H1 (cell line): ENCODE measurements at regions not wholly inside any gene's neighbourhood (a gene's known extent, or its start where the extent isn't known, plus 50 kb on each side); places are given as distances from the start of the nearest gene placed in this dataset.

Source experiments
- CTCF ChIA-PET: fragments of 300-600 bp; sonication (Branson Sonifier 250); formaldehyde crosslinking; loops from one replicate; lab custom pipeline; 2021; ENCODE audit not compliant: partially characterized antibody; lab: Charles Lee
- POLR2A ChIA-PET: fragments of 300-600 bp; sonication (Branson Sonifier 250); formaldehyde crosslinking; loops from one replicate; lab custom pipeline; 2021; ENCODE audit warnings: inconsistent platforms; ENCODE audit not compliant: partially characterized antibody; lab: Charles Lee
- DNase-seq, 2 experiments: peaks; one replicate each; pipeline versions ENCODE4 v3.0.0 to v3.0.0-alpha.2; 2010 to 2022; ENCODE audit warnings: low spot score in 2 of 2, low read depth in 1 of 2, mixed read lengths in 1 of 2
- FAIRE-seq: peaks from 2 replicates; lab custom pipeline; 2011; peaks lifted over from hg19 to GRCh38; lab: Jason Lieb, UNC
- H2AFZ ChIP-seq: 2 replicates; pipeline ENCODE4 v1.8.1; 2012; ENCODE audit warnings: low read length, inconsistent platforms
- H2AK5ac ChIP-seq: 2 replicates; pipeline ENCODE4 v1.6.1; 2013; ENCODE audit warnings: low read depth, low read length
- H2BK120ac ChIP-seq: replicated peaks from 2 replicates; pipeline ENCODE3; 2013; ENCODE audit warnings: low read depth, low read length, inconsistent platforms
- H2BK12ac ChIP-seq: 2 replicates; pipeline ENCODE4 v1.6.1; 2013; ENCODE audit warnings: low read depth, low read length
- H2BK15ac ChIP-seq: 2 replicates; pipeline ENCODE4 v1.6.1; 2013; ENCODE audit warnings: low read length
- H2BK20ac ChIP-seq: 2 replicates; pipeline ENCODE4 v1.6.1; 2013; ENCODE audit warnings: low read length
- H2BK5ac ChIP-seq: 2 replicates; pipeline ENCODE4 v1.6.1; 2013; ENCODE audit warnings: low read depth, low read length
- H3K14ac ChIP-seq: 2 replicates; pipeline ENCODE4 v1.6.1; 2013; ENCODE audit warnings: inconsistent platforms; ENCODE audit not compliant: insufficient read length
- H3K18ac ChIP-seq: 2 replicates; pipeline ENCODE4 v1.6.1; 2013; ENCODE audit warnings: low read length; ENCODE audit errors: extremely low read depth
- H3K23ac ChIP-seq: 2 replicates; pipeline ENCODE4 v1.6.1; 2013; ENCODE audit warnings: inconsistent platforms; ENCODE audit not compliant: insufficient read length
- H3K23me2 ChIP-seq: 2 replicates; pipeline ENCODE4 v1.6.1; 2013; ENCODE audit warnings: low read depth, low read length
- H3K27ac ChIP-seq: 2 replicates; pipeline ENCODE4 v1.6.1; 2011; ENCODE audit warnings: low read depth, low read length, inconsistent platforms
- H3K27me3 ChIP-seq, 4 experiments: replicated peaks in 1 of 4; 1 replicate in 1 of 4; 2 replicates in 3 of 4; pipeline versions ENCODE4 v1.6.1 to v1.8.1; 2011 to 2013; ENCODE audit warnings: low read length in 3 of 4, mild to moderate bottlenecking in 3 of 4, inconsistent platforms in 2 of 4, mixed read lengths in 2 of 4, moderate library complexity in 1 of 4; ENCODE audit not compliant: control insufficient read depth in 3 of 4, insufficient read depth in 3 of 4; ENCODE audit errors: extremely low read depth in 1 of 4
- H3K36me3 ChIP-seq, 4 experiments: 2 replicates each; pipeline versions ENCODE4 v1.6.1 to v1.8.1; 2011 to 2013; ENCODE audit warnings: mild to moderate bottlenecking in 4 of 4, low read length in 3 of 4, moderate library complexity in 2 of 4, control low read depth in 1 of 4, inconsistent platforms in 1 of 4; ENCODE audit not compliant: insufficient read depth in 4 of 4, control insufficient read depth in 2 of 4
- H3K4ac ChIP-seq: replicated peaks from 2 replicates; pipeline ENCODE3; 2013; ENCODE audit warnings: low read length, low read depth, mixed read lengths, inconsistent platforms; ENCODE audit not compliant: insufficient read length
- H3K4me1 ChIP-seq, 4 experiments: replicated peaks in 1 of 4; 1 replicate in 1 of 4; 2 replicates in 3 of 4; pipeline versions ENCODE4 v1.6.1 to v1.8.1; 2011 to 2013; ENCODE audit warnings: low read length in 3 of 4, inconsistent platforms in 2 of 4, mixed read lengths in 1 of 4; ENCODE audit not compliant: insufficient read depth in 4 of 4, control insufficient read depth in 3 of 4
- H3K4me2 ChIP-seq, 2 experiments: 2 replicates each; pipeline versions ENCODE4 v1.6.1 to v1.8.1; 2011 to 2013; ENCODE audit warnings: low read depth in 2 of 2, low read length in 2 of 2, control low read depth in 1 of 2, inconsistent platforms in 1 of 2, mild to moderate bottlenecking in 1 of 2; ENCODE audit not compliant: insufficient read depth in 1 of 2
- H3K4me3 ChIP-seq, 4 experiments: fragments of 200-600, 300-600 bp in 1 of 4; sonication (generic), shearing (Covaris generic), sonication (Bioruptor Twin) in 1 of 4; 2 replicates each; pipeline versions ENCODE4 v1.5.1 to v1.8.1; 2011 to 2016; ENCODE audit warnings: low read length in 4 of 4, low read depth in 3 of 4, control low read depth in 2 of 4, inconsistent platforms in 2 of 4, mild to moderate bottlenecking in 2 of 4, mixed read lengths in 1 of 4, moderate library complexity in 1 of 4; ENCODE audit not compliant: insufficient read depth in 2 of 4; ENCODE audit errors: extremely low read depth in 1 of 4
- H3K56ac ChIP-seq: replicated peaks from 2 replicates; pipeline ENCODE3; 2013; ENCODE audit warnings: low read depth, mild to moderate bottlenecking, mixed read lengths, low read length, inconsistent platforms; ENCODE audit not compliant: insufficient read length
- H3K79me1 ChIP-seq: 2 replicates; pipeline ENCODE4 v1.6.1; 2013; ENCODE audit warnings: low read depth, low read length, control low read depth
- H3K79me2 ChIP-seq, 2 experiments: 2 replicates each; pipeline versions ENCODE4 v1.6.1 to v1.8.1; 2012 to 2013; ENCODE audit warnings: low read length in 2 of 2, mild to moderate bottlenecking in 2 of 2, inconsistent platforms in 1 of 2; ENCODE audit not compliant: insufficient read depth in 2 of 2, control insufficient read depth in 1 of 2
- H3K9ac ChIP-seq, 4 experiments: replicated peaks in 1 of 4; 1 replicate in 1 of 4; 2 replicates in 3 of 4; pipeline versions ENCODE4 v1.6.1 to v1.8.1; 2011 to 2013; ENCODE audit warnings: low read depth in 3 of 4, low read length in 3 of 4, control low read depth in 2 of 4, mild to moderate bottlenecking in 2 of 4, moderate library complexity in 2 of 4, inconsistent platforms in 1 of 4; ENCODE audit errors: extremely low read depth in 1 of 4
- H3K9me3 ChIP-seq, 2 experiments: 2 replicates each; pipeline versions ENCODE4 v1.6.1 to v1.8.1; 2012 to 2013; ENCODE audit warnings: mild to moderate bottlenecking in 2 of 2, moderate library complexity in 2 of 2, control low read depth in 1 of 2, inconsistent platforms in 1 of 2, low read depth in 1 of 2, low read length in 1 of 2, mixed read lengths in 1 of 2; ENCODE audit not compliant: insufficient read depth in 2 of 2
- H4K20me1 ChIP-seq, 2 experiments: replicated peaks in 1 of 2; 2 replicates each; pipeline versions ENCODE3 to v1.8.1; 2011 to 2013; ENCODE audit warnings: inconsistent platforms in 2 of 2, low read length in 2 of 2, mild to moderate bottlenecking in 1 of 2; ENCODE audit not compliant: insufficient read depth in 2 of 2, control insufficient read depth in 1 of 2
- H4K5ac ChIP-seq: 2 replicates; pipeline ENCODE4 v1.6.1; 2013; ENCODE audit warnings: low read length, low read depth, mixed read lengths, inconsistent platforms; ENCODE audit not compliant: insufficient read length
- H4K8ac ChIP-seq: 2 replicates; pipeline ENCODE4 v1.8.0; 2013; ENCODE audit warnings: mild to moderate bottlenecking, moderate library complexity, low read length, inconsistent platforms; ENCODE audit not compliant: insufficient read depth; ENCODE audit errors: extremely low read depth
- H4K91ac ChIP-seq: replicated peaks from 2 replicates; pipeline ENCODE3; 2013; ENCODE audit warnings: low read length, mixed read lengths, inconsistent platforms; ENCODE audit not compliant: insufficient read length
- EP300 ChIP-seq, 2 experiments: IDR thresholded peaks; 1 replicate in 1 of 2; 2 replicates in 1 of 2; pipeline ENCODE4 v1.6.1; 2011 to 2012; ENCODE audit warnings: low read depth in 2 of 2, low read length in 2 of 2, mild to moderate bottlenecking in 2 of 2, borderline replicate concordance in 1 of 2, inconsistent platforms in 1 of 2, moderate library complexity in 1 of 2
- WGBS, 2 experiments: shearing (Covaris generic) in 1 of 2; methylation state at CpG; one replicate each; pipeline versions ENCODE4 v1.1.6 to v1.1.7; 2013 to 2015; ENCODE audit warnings: low lambda C conversion rate in 2 of 2, mixed read lengths in 2 of 2, inconsistent platforms in 1 of 2, low coverage in 1 of 2, missing lambda C conversion rate in 1 of 2; ENCODE audit not compliant: insufficient replicate concordance in 2 of 2, insufficient coverage in 1 of 2, insufficient read length in 1 of 2; ENCODE audit errors: extremely low coverage in 1 of 2, missing lambda C conversion rate in 1 of 2; 5-methylcytosine and 5-hydroxymethylcytosine counted together

- Histone ChIP-seq H3K36me3 (no peaks in the 10 kb centered on the region), H3K4ac (no peak overlapping the region), H3K27ac (no peak overlapping the region), H3K9me3 (no peaks in the 10 kb centered on the region; a peak in 1 of 4 replicates), H4K20me1 (no peaks in the 10 kb centered on the region), H4K5ac (no peak overlapping the region), H2BK12ac (no peak overlapping the region), H3K4me3 (no peak overlapping the region), H2AFZ (no peak overlapping the region), H3K18ac (no peak overlapping the region), H2BK5ac (no peak overlapping the region), H4K91ac (no peak overlapping the region), H2BK15ac (no peak overlapping the region), H3K27me3 (no peaks in the 10 kb centered on the region)
- POLR2A ChIA-PET = no interaction called here
- DNase-seq = no peak
- no peak for FAIRE-seq
- TF ChIP-seq EP300 (IDR thresholded peaks at IDR 0.05; ENCODE audit: borderline replicate concordance in 1 of 2, low read depth in 2 of 2, low read length in 2 of 2) = no peak
- TF ChIP-seq, all 59 proteins: peak for 0
- H3K9ac ChIP-seq = no peak overlapping the region
- no peak overlapping the region for H3K4me2 ChIP-seq
- H3K79me1 ChIP-seq = no peaks in the 10 kb centered on the region
- H3K56ac ChIP-seq = no peak overlapping the region
- no peak overlapping the region for H2BK120ac ChIP-seq
- no peak overlapping the region for H3K14ac ChIP-seq
- H2BK20ac ChIP-seq = no peak overlapping the region
- no peak overlapping the region for H3K23ac ChIP-seq
- no peaks in the 10 kb centered on the region; a peak in 1 of 7 replicates for H3K4me1 ChIP-seq
- no peak overlapping the region for H2AK5ac ChIP-seq
- no peaks in the 10 kb centered on the region for H3K79me2 ChIP-seq
- no peaks in the 10 kb centered on the region for H3K23me2 ChIP-seq
- no peak overlapping the region for H4K8ac ChIP-seq
- CTCF ChIA-PET = no interaction called here
- WGBS, 2 experiments = 93 to 100% methylated on average over 1 to 2 of the region's 2 CpGs
These were observed 740.5 kb downstream of the SLITRK5 start for GRCh38 chr13:88411696-88412095.
